ENCODE measurements at regions not wholly inside any gene's neighbourhood (a gene's known extent, or its start where the extent isn't known, plus 50 kb on each side); places are given as distances from the start of the nearest gene placed in this dataset.

DNA sequence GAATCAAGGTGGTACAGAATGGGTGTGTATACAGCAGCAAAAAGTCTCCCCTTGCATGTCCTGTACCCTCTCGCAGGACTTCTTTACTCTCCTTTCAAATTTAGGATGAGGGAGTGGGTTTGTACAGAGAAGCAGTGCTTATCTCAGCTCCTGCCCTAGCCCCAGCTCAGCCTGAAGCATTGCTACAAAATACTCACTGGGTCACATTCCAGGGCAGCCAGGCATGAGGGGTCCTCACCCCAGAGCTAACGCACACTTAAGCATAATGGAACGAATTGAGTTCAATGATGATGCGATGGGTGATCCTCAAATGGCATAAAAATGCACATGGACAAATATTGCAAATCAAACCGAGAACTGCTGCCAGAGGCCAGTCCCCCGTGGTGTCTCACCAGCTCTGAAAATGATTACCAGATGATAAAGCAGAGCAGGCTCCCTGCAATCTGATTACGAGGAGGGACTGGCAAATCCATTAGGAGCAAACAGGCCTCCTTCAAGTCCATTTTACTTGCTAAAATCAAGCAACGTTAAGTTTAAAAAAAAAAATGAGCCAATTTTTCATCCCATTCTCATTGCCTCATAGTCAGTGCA is 231.6 kb upstream of the TAS2R1 start:
- no peak for DNase-seq (ENCODE audit: low read depth in 4 of 4, low spot score in 3 of 4)

DNA sequence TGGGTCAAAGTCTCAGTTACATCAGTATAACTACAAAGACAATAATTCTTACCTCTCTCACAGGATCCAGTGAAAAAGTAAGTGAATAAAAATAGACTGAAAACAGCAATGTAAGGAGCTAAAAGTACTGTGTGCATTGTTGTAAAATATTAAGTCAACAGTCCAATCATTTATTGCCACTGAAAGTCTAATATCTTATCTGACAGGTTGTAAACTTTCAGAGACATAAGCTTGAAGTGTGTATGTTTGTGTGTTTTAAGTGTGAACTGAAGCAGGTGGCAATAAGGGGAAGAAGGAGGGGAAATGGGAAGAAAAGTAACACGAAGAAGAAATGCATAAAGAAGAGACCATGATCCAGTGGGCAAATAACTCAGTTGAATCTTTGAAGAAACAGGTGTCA is 229.7 kb upstream of the TAS2R1 start:
- DNase-seq (ENCODE audit: low read depth in 4 of 4, low spot score in 3 of 4): no peak

DNA sequence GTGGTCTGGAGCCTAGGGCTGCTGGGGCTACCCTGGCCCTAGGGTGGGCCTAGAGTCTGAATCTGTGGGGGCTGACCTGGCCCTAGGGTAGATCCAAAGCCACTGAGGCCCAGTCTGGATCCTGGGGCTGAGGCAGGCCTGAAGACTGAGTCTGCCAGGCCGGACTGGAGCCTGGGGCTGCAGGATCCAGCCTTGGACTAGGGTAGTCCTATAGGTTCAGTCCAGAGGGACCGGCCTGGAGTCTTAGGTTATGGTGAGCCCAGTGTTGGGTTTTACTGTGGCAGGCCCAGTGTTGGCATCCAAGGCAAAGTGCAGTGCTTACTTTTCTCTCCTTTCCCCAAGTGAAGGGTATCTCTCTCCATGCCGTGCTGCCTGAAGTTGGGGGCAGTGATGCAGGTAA is 227.9 kb upstream of the TAS2R1 start:
- DNase-seq (ENCODE audit: low read depth in 4 of 4, low spot score in 3 of 4): no peak

DNA sequence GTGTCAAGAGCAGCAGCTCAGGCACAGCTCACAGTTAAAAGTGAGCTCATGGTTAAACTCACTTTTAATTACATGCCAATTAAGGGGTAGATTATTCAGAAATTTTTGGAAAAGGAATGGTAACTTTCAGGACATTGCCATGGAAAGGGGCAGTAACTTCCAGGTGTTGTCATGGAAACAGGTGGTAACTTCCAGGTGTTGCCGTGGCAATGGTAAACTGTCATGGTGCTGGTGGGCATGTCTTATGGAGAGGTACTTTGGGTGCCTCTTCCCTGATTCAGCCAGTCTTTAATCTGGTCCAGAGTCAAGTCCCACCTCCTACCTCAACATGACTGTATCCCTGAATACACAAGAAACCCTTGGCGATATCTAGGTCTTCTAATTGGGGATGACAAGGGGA is 223.2 kb upstream of the TAS2R1 start:
- no peak for DNase-seq (ENCODE audit: low read depth in 4 of 4, low spot score in 3 of 4)

DNA sequence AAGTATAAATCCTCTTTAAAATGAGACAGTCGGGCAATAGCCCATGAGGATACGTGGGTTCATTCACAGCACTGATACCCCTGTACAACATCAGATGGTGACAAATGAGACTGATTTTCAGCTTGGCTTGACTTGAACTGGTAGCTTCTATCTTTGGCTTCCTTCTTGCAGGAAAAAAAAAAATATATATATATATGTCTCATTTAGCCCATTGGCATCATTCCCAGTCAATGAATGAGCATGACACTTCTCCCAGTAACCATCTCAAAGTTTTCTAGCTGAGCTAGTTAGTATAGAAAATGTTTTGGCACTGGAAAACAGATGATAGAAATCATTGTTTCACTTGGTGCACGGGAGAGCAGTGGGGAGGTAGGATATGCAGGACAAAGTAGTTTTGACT is 222.5 kb upstream of the TAS2R1 start:
- DNase-seq (ENCODE audit: low read depth in 4 of 4, low spot score in 3 of 4): no peak

DNA sequence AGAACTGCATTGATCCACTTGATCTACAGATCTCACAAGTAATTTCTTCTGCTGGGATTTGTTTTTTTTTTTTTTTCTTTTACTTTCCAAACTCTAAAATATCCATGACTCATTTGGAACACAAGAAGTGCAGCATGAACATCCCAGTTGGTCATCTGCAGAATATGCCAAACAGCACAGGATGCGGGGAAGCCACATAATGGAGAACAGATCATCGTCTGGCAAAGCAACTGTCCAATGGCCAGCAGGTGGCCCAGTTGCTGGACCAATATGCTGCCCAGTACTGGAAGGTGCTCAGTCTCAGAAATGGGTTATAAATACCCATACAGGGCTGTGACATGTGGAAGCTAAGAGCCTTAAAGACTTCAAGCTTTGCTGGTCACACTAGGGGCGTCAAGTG is 221.3 kb upstream of the TAS2R1 start:
- DNase-seq (ENCODE audit: low read depth in 4 of 4, low spot score in 3 of 4): no peak

DNA sequence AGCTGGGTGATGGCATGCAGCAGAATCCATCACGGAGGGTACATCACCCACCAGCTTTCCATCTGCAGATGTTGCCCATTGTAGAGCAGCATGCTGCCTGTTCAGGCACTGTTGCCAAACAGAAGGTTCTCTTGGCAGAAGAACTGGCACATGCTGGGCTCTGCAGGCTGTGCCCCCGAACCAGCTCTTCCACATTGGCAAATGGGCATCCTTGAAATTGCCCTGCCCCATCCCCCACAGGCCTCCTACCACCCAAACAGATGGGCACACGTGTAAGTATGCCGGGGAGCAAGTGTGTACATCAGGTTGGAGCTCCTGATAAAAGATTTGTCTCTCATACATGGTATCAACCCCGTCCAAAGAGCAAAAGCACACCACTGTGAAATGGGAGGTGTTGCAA is 220.3 kb upstream of the TAS2R1 start:
- no peak for DNase-seq (ENCODE audit: low read depth in 4 of 4, low spot score in 3 of 4)

DNA sequence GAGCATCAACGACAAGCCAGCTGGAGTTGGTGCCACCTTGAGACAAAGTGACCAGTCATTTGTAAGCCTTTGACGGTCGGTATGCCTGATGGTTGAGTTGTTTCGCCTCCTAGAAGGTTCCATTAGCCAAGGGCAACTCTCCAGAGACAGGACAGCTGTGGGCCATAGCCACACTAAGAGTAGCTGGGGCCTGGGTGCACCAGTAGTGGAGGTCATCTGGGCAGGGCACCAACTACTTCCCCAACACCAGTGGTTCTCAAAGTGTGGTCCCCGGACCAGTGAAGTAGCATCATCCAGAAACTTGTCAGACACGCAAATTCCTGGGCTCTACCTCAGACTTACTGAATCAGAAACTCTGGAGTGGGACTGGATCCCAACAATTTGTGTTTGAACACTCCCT is 217.5 kb upstream of the TAS2R1 start:
- DNase-seq (ENCODE audit: low read depth in 4 of 4, low spot score in 3 of 4): no peak

DNA sequence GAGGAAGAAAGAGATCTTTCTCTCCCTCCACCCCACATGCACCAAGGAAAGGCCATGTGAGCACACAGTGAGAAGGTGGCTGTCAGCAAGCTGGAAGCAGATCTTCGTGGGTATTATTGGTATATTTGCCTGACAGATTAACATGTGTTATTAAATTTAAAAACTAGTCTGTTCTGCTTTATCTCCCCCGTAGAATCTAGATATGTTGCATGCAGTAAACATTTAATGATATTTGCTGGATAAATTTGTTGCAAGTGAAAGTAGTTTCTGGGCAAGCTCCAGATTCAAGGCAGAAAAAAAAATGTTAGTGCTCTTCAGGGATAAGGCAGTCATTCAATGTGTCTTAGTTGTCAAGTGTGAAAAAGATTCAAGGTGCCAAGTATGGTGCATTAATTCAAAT is 215.0 kb upstream of the TAS2R1 start:
- DNase-seq (ENCODE audit: low read depth in 4 of 4, low spot score in 3 of 4): no peak

DNA sequence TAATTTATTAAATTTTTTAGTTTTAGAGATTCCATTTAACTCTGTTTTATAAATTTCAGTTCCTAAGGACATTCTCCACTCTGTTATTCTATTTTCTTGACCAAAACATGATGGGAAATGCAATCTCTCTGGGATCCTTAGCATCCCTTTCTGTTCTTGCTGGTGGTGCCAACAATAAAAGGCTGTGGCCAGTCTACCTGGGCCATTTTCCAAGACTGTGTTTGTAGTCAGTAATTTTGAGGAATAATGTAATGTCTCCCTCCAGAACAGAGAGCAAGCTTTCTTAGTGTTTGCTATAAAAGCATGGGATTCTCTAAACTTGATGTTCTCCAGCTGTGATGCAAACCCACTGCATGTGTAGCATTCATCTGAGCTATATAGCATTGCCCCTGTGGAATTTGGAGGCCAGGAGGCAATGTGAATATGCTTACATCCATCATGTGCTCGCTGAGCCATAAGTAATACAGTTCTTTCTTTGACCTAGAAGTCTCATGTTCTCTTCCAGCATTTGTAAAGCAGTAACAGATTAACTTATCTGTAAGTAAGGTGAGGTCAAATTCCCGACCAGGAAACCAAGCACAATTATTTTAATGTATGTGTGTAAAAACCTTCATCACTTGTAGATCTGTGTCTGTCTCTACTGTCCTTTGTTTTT is 211.5 kb upstream of the TAS2R1 start:
- no peak for DNase-seq (ENCODE audit: low read depth in 4 of 4, low spot score in 3 of 4)

DNA sequence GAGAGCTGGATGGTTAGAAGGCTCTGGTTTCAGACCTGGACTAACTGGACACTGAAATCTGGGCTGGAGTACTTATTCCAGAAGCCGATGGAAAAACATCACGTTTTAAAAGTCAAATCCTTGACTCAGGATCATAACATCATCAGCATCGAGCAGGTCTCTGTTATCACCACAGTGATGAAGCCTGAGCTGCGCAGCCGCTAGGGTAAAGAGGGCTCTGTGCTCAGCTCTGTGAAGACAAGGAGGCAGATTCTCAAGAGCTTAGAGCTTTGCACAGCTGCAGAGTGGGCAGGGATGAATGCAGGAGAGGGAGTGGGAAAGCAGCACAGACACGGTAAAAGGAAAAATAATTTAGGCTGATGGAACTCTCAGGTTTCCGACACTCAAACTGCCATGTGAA is 208.8 kb upstream of the TAS2R1 start:
- no peak for DNase-seq (ENCODE audit: low read depth in 4 of 4, low spot score in 3 of 4)

DNA sequence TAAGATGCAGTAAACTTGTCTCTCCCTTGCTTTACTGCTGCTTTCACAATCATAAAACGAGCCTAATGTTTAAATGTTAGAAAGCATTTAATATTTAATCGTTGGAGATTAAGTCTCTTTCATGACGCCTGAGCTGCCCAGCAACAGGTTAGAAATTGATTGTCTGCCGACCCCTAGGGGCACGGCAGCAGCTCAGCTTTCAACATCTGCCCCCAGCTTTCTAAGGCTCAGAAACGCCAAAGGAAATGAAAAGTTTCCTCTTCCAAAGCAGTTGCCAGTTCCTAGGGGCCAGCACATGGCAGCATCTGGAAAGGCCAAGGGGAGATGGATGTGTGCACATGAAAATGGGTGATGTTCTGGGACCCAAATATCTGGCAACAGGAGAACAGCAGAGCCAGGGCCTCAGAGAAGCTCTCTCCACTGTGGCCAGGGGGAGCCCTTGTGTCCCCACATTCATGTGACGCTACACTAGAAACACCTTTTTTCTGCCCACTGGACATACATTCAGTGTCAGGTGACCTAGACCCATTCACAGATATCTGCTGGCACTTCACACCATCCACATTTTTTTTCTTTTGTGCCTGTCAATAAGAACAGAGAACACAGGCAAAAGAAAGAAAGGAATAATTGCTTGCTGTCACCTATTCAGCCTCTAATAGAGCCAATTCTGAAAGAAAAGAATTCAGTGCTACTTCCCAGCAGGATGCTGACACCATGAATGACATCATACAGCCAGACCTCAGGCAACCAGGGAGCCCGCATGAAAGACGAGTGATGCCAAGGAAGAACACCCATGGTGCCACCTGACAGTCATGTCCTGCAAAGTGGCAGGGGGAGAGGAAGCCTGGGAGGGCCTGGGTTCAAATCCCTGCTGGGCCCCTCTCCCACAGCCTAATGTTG is 205.0 kb upstream of the TAS2R1 start:
- peak in 1 of 4 donors; percentile 12 for DNase-seq (ENCODE audit: low read depth in 4 of 4, low spot score in 3 of 4)

DNA sequence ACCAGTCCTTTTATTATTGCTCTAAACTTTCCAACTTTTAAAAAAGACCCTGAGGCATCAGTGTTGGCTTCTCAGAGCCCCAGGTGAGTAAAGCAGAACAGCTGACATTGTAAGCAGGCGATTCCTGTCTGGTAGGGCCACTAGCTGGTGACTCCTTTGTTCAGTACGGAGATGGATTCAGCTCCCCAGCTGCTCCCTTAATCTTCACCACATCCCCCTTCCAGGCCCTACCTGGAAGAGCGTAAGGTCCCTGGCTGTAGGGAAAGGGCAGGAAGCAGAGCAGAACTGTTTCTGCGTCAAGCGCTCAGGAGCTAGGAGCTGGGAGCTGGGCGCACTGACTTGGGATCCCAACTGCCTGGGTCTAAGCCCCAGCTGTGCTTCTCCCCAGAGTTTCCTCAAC is 203.7 kb upstream of the TAS2R1 start:
- DNase-seq (ENCODE audit: low read depth in 4 of 4, low spot score in 3 of 4): no peak

DNA sequence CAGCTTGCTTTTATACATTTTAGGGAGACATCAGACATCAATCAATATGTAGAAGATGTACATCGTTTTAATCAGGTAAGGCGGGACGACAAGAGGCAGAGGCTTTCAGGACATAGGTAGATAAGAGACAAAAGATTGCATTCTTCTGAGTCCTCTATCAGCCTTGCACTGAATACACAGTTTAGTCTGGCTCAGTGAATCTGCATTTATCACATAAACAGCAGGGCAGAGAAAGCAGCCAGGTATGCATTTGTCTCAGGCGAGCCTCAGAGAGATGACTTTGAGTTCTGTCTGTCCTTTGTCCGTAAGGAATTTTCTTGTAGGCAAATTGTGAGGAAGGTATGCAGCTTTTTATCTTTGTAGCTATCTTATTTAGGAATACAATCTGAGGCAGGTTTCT is 202.8 kb upstream of the TAS2R1 start:
- DNase-seq (ENCODE audit: low read depth in 4 of 4, low spot score in 3 of 4): no peak

DNA sequence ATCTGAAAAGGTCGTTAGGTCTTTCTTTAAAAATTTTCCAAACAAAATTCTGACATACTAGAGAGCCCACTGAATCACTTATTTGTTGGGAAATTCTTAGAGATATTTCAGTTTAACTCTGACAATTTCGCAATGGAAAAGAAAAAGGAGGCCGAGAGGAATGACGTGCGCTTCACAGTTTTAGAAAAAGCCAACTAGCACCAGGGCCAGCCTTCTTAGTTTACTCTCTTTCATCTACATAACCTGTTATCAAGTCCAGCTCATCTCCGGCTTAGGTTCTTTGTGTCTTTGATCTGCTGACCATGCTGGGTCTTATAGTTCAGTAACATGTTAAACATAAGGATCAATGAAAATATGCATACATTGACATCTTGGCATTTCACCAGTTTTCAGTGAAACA is 201.7 kb upstream of the TAS2R1 start:
- no peak for DNase-seq (ENCODE audit: low read depth in 4 of 4, low spot score in 3 of 4)

DNA sequence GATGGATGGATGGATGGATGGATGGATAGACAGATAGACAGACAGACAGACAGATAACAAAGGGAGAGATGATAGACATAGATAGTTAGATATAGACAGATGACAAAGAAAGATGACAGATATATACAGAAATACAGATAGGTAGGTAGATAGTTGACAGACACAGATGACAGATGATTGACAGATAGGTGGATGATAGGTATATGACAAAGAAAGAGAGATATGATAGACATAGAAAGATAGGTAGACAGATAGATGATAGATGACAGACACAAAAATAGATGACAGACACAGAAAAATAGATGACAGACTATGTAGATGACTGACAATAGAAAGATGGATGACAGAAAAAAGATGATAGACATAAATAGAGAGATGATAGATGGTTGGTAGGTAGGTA is 200.0 kb upstream of the TAS2R1 start:
- no peak for DNase-seq (ENCODE audit: low read depth in 4 of 4, low spot score in 3 of 4)

DNA sequence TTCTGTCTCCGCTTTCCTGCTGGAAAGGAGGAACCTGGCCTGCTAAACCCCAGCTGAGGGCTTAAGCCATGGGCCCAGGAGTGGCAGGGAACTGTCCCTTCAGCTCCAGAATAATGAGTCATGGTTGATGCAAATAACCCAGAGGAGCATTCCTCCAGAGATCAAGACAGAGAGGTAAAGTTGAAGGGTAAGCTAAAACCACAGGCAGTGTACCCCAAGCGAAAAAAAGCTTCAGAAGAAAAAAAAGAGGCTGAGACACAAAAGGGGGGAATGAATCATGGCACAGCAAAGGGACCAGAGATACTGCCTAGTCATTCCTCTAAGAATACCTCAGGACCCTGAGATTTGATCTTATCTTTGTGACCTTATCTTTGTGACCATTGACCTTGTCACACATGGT is 199.5 kb upstream of the TAS2R1 start:
- DNase-seq (ENCODE audit: low read depth in 4 of 4, low spot score in 3 of 4): no peak

DNA sequence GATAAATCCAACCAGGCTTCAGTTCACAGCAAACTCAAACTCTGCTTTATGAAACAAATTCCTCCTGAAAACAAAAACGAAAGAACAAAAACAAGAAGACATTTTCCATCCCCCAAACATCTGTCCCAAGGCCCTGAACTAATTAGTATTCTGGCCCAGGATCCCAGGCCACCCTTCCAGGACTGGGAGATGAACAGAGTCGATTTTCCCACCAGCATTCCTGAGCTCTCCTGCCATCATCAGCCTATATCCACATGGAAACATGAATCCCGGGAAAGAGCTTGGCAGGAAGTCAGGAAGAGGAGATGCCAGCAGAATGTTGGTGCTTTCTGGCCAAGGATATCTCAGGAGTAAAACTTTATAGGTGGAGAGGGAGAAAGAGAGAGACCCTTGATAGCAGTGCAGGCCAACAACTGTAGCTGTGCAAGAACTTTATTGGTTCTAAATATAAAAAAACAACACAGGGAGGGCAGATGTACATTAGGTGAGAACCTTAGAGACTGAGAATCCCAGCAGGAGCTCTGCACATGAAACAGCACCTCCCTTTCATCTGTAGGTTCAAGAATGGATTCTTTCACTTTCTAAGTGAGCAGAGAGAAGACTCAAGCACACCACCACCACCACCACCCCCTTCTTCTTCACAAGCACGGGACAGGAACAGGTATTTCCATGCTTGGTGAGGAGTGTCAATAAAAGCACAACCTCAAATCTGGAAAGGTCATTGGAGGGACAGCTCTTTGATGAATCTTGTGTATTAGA is 190.7 kb upstream of the TAS2R1 start:
- no peak for DNase-seq (ENCODE audit: low read depth in 4 of 4, low spot score in 3 of 4)

DNA sequence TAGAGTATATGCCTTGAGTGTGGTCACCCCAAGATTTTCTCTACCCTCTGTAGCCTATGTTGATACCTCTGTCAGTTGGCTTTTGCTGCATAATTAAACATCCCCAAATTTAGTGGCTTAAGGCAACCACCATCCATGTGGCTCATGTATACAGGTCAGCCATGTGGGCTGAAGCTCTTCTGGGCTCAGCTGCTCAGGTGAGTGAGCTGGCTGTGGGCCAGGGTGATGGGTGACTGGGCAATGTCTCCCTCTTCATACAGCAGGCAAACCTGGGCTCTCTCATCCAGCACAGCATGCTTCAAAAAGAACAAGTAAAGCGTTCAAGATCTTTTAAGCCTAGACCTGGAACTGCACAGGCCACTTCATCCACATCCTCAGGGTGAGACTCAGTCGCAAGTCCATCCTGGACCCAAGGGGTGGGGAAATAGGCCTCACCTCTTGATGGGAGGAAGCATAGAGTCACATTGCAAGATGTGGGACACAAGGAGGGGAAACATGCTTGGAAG is 188.2 kb upstream of the TAS2R1 start:
- no peak for DNase-seq (ENCODE audit: low read depth in 4 of 4, low spot score in 3 of 4)

DNA sequence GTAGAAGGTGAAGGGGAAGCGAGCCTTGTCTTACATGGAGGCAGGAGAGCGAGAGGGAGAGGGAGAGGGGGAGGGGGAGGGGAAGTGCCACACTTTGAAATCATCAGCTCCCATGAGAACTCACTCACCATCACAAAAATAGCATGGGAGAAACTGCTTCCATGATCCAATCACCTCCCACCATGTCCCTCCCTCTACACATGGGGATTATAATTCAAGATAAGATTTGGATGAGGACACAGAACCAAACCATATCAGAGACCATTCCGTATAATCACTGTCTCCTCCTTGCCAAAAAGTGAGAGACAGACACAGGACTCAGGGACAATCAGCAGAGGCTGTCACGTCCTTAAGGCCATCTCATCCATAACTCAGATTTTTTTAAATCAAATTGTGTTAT is 187.7 kb upstream of the TAS2R1 start:
- no peak for DNase-seq (ENCODE audit: low read depth in 4 of 4, low spot score in 3 of 4)

DNA sequence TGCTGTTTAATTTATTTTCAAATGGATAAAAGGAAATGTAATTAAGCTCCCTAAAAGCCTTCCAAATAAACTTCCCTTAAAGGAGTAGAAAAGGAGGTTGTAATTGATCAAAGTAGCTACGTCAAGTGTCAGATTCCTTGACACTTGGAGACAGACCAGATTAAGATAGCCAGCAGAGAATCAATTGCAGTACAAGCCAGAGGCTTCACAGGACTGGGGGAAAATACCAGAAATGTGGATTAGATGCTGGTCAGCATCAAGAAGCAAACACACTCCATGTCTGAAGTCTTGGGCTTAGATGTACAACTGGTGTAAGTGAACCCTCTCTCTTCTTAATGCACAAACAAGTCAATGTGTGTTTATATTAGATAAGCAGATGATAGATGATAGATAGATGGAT is 184.9 kb upstream of the TAS2R1 start:
- no peak for DNase-seq (ENCODE audit: low read depth in 4 of 4, low spot score in 3 of 4)

Data from left renal pelvis (tissue), 4 donors.